Omental fat pad (tissue), 3 donors: ENCODE measurements at regions not wholly inside any gene's neighbourhood (a gene's known extent, or its start where the extent isn't known, plus 50 kb on each side); places are given as distances from the start of the nearest gene placed in this dataset.

Experiments used
- ATAC-seq: fragments of 150-250 bp; one replicate; pipeline ENCODE4 v1.9.1; 2016; ENCODE audit warnings: mild to moderate bottlenecking, moderate library complexity; ENCODE audit not compliant: low FRiP score
- DNase-seq: peaks from one replicate; pipeline ENCODE4 v3.0.0-alpha.2; 2019; ENCODE audit warnings: low spot score
- CTCF ChIP-seq, 3 donors: fragments of 450-650 bp; IDR thresholded peaks; one replicate each; pipeline ENCODE4 v1.5.1; 2016 to 2017; ENCODE audit warnings: antibody characterized with exemption in 3 of 3, mild to moderate bottlenecking in 3 of 3, moderate library complexity in 2 of 3

- no peak for TF ChIP-seq CTCF (IDR thresholded peaks at IDR 0.05)
- DNase-seq (no peak), ATAC-seq (no peak)
These were observed 524.9 kb upstream of the PROK2 start for GRCh38 chr3:72309661-72310418.

- TF ChIP-seq CTCF (IDR thresholded peaks at IDR 0.05), result no peak
- ATAC-seq (no peak), DNase-seq (no peak)
These were observed 523.7 kb upstream of the PROK2 start for GRCh38 chr3:72308641-72309040.

- ATAC-seq, result no peak
- TF ChIP-seq CTCF (IDR thresholded peaks at IDR 0.05), result no peak
- no peak for DNase-seq
These were observed 522.6 kb upstream of the PROK2 start for GRCh38 chr3:72307438-72308115.

GRCh38 chr3:72306800-72307341 is 521.9 kb upstream of the PROK2 start:
- DNase-seq (no peak), ATAC-seq (no peak)
- no peak for TF ChIP-seq CTCF (IDR thresholded peaks at IDR 0.05)

GRCh38 chr3:72303926-72304325 is 519.0 kb upstream of the PROK2 start:
- ATAC-seq (no peak), DNase-seq (no peak)
- no peak for TF ChIP-seq CTCF (IDR thresholded peaks at IDR 0.05)

- DNase-seq (no peak), ATAC-seq (no peak)
- TF ChIP-seq CTCF (IDR thresholded peaks at IDR 0.05), result no peak
These were observed 516.8 kb upstream of the PROK2 start for GRCh38 chr3:72301779-72302178.
